Ovary (tissue), 7 donors: ENCODE measurements at regions not wholly inside any gene's neighbourhood (a gene's known extent, or its start where the extent isn't known, plus 50 kb on each side); places are given as distances from the start of the nearest gene placed in this dataset.

Experiments
- DNase-seq, 5 donors: peaks; one replicate each; pipeline ENCODE4 v3.0.0-alpha.2; 2019 to 2020
- H3K27ac ChIP-seq, 2 donors: fragments of 200-600 bp; one replicate each; pipeline versions ENCODE4 v1.5.1 to v1.8.0; 2019 to 2022
- H3K27me3 ChIP-seq: fragments of 200-600 bp; one replicate; pipeline ENCODE4 v1.8.0; 2022
- H3K36me3 ChIP-seq: fragments of 200-600 bp; sonication (generic); one replicate; pipeline ENCODE4 v1.5.1; 2019
- H3K4me1 ChIP-seq: one replicate; pipeline ENCODE4 v1.8.1; 2013; ENCODE audit warnings: mild to moderate bottlenecking, moderate library complexity; ENCODE audit not compliant: insufficient read depth
- H3K4me3 ChIP-seq: fragments of 200-600 bp; sonication (generic); one replicate; pipeline ENCODE4 v1.5.1; 2017
- H3K9me3 ChIP-seq, 2 donors: fragments of 200-600 bp in 1 of 2; sonication (generic) in 1 of 2; one replicate each; pipeline versions ENCODE4 v1.5.1 to v1.8.1; 2013 to 2019; ENCODE audit warnings: mild to moderate bottlenecking in 1 of 2, moderate library complexity in 1 of 2
- CTCF ChIP-seq, 3 donors: fragments of 450-650 bp in 2 of 3; fragments of 200-600 bp in 1 of 3; IDR thresholded peaks; one replicate each; pipeline versions ENCODE4 v1.5.1 to v1.8.0; 2016 to 2022; ENCODE audit warnings: antibody characterized with exemption in 3 of 3, mild to moderate bottlenecking in 1 of 3
- EP300 ChIP-seq: sonication (generic); formaldehyde crosslinking; IDR thresholded peaks from one replicate; pipeline ENCODE4 v1.6.1; 2017; ENCODE audit warnings: antibody characterized with exemption
- POLR2A ChIP-seq: fragments of 450-650 bp; IDR thresholded peaks from one replicate; pipeline ENCODE4 v1.6.1; 2017; ENCODE audit warnings: antibody characterized with exemption, mild to moderate bottlenecking, moderate library complexity
- WGBS, 3 donors: extraction: QIAGEN DNeasy Blood & Tissue Kit in 1 of 3; methylation state at CpG; one replicate each; pipeline versions ENCODE4 v1.1.5 to v1.1.7; 2013 to 2017; 5-methylcytosine and 5-hydroxymethylcytosine counted together
- intact Hi-C, 4 donors: fragments of 100-400 bp; cut with DNase I; formaldehyde crosslinking; loops; one replicate each; pipeline versions ENCODE4 v1.11.0 to v1.15.1; 2022 to 2023
- donor health status: DM: no; HTN: no; CAD: no; lungs with moderate emphysema.
- donor health status: DM: no; HTN: no; CAD: no.
- donor health status: Bipolar disorder and iron deficiency.
- donor health status: DM: no; HTN: no; CAD: no.
- donor health status: DM: yes; HTN: yes; CAD: no.

DNA sequence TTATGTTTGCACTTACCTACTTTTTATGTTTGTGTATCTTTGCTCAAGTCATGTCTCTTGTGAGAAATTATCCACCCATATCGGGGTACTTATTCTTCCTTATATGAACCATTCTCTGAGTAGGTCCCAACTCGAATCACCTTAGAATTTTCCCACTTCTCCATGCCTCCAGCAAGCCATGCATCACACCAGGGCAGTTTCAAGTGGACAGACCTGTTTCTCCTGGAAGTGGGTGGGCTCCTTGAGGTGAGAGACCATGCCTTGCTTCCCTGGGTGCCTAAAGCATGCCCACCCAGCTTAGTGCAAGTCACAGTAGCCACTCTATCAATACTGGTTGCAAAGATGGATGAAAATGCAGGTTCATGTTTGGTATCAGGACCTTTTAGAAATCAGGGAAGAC is 187.2 kb downstream of the KIT start:
- Histone ChIP-seq H3K36me3 (no peaks in the 10 kb centered on the region), H3K9me3 (no peaks in the 10 kb centered on the region), H3K27me3 (no peaks in the 10 kb centered on the region), H3K27ac (no peak overlapping the region), H3K4me3 (no peak overlapping the region), H3K4me1 (no peaks in the 10 kb centered on the region)
- no peak for DNase-seq
- intact Hi-C loops = no loop called here
- no peak for TF ChIP-seq CTCF (IDR thresholded peaks at IDR 0.05)
- TF ChIP-seq EP300 = no peak
- no peak for TF ChIP-seq POLR2A
- WGBS, 3 donors = 93 to 97% (median 95%) methylated on average over 2 of the region's 2 CpGs

DNA sequence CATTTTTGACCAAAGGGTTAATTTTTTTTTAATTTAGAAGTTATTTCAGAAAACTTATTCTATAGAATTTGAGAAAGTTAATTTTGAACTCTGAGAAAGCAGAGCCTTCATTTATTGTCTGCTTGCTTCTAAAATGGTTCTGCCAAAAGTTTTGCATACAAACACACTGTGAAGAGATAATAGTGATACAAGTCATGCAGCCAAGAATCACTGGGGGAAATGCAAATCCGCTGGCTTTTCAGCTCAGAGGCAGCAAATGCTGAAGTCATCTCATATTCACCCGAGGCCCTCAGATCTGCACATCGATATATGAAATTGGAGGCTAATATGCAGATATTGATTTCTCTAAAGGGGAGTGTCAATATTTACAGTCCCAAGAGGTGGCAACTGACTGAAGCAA is 186.2 kb downstream of the KIT start:
- no peak for TF ChIP-seq CTCF (IDR thresholded peaks at IDR 0.05)
- no peak for TF ChIP-seq POLR2A
- no peak for TF ChIP-seq EP300
- Histone ChIP-seq H3K27me3 (no peaks in the 10 kb centered on the region), H3K9me3 (no peaks in the 10 kb centered on the region), H3K36me3 (no peaks in the 10 kb centered on the region), H3K27ac (no peak overlapping the region), H3K4me1 (no peaks in the 10 kb centered on the region), H3K4me3 (no peak overlapping the region)
- intact Hi-C loops = no loop called here
- 51 to 65% (median 53%) methylated on average over 3 of the region's 3 CpGs for WGBS, 3 donors
- no peak for DNase-seq

DNA sequence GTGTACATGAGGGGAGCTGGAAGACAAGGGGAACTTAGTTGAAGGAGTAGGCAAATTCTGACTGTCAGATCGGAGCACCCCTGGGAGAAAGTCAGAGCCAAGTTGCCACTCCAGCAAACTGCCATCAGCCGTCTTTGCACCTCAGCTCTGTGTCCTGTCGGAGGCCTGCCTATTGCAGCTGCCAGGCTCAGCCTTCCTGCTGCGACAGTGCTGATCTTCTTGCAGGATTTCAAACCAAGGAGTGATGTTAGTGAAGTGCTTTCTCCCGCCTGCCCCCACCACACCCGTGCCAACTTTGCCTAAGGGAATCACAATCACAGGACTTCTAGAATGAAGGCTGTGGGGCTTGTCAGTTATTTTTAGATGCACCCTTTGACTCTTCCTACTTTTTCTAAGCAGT is 185.3 kb downstream of the KIT start:
- Histone ChIP-seq H3K4me1 (no peaks in the 10 kb centered on the region), H3K4me3 (no peak overlapping the region), H3K36me3 (no peaks in the 10 kb centered on the region), H3K27me3 (no peaks in the 10 kb centered on the region), H3K9me3 (no peaks in the 10 kb centered on the region), H3K27ac (no peak overlapping the region)
- DNase-seq = no peak
- 85 to 93% (median 91%) methylated on average over 6 of the region's 6 CpGs for WGBS, 3 donors
- intact Hi-C loops = no loop called here
- no peak for TF ChIP-seq POLR2A
- TF ChIP-seq EP300 = no peak
- no peak for TF ChIP-seq CTCF (IDR thresholded peaks at IDR 0.05)

- H3K4me3 ChIP-seq = no peak overlapping the region
- 56 to 72% (median 63%) methylated on average over 5 of the region's 5 CpGs for WGBS, 3 donors
- intact Hi-C loops = no loop called here
Measured at GRCh38 chr4:54842656-54843055, 184.9 kb downstream of the KIT start.

More at GRCh38 chr4:54842656-54843055, 184.9 kb downstream of the KIT start:
- H3K9me3 ChIP-seq = no peaks in the 10 kb centered on the region
- TF ChIP-seq CTCF (IDR thresholded peaks at IDR 0.05) (no peak), EP300 (no peak), POLR2A (no peak)
- no peak overlapping the region for H3K27ac ChIP-seq
- H3K4me1 ChIP-seq = no peaks in the 10 kb centered on the region
- no peaks in the 10 kb centered on the region for H3K27me3 ChIP-seq
- no peaks in the 10 kb centered on the region for H3K36me3 ChIP-seq
- no peak for DNase-seq
